ENCODE measurements at regions not wholly inside any gene's neighbourhood (a gene's known extent, or its start where the extent isn't known, plus 50 kb on each side); places are given as distances from the start of the nearest gene placed in this dataset.

GRCh38 chrX:997631-998137 lies 214.8 kb downstream of the CRLF2 start:
- no peak for TF ChIP-seq CTCF (IDR thresholded peaks at IDR 0.05)
- no peak for TF ChIP-seq POLR2A (IDR thresholded peaks at IDR 0.05)
- no peak for TF ChIP-seq EP300 (IDR thresholded peaks at IDR 0.05)
